IMR-90 (cell line): ENCODE measurements at regions not wholly inside any gene's neighbourhood (a gene's known extent, or its start where the extent isn't known, plus 50 kb on each side); places are given as distances from the start of the nearest gene placed in this dataset.

Experiments used
- ATAC-seq: fragments of 200-7000 bp; cut with Tn5 transposase; 2 replicates; pipeline ENCODE4 v1.9.1; 2020; ENCODE audit warnings: low read depth, mild to moderate bottlenecking, moderate library complexity
- BruUV-seq: library from RNA; stranded (reverse); fragments of 400-500 nt; replicated peaks from 2 replicates; lab custom pipeline; 2021; lab: Mats Ljungman, UMichigan
- CTCF ChIA-PET: fragments of 300-600 bp; formaldehyde crosslinking; extraction: SDS; loops from one replicate; lab custom pipeline; 2021; ENCODE audit warnings: antibody characterized with exemption; lab: Yijun Ruan, JAX
- POLR2A ChIA-PET: fragments of 300-600 bp; sonication (Branson Sonifier 250); formaldehyde crosslinking; loops from one replicate; lab custom pipeline; 2022; ENCODE audit warnings: antibody characterized with exemption; ENCODE audit not compliant: unreplicated experiment; lab: Charles Lee
- DNase-seq: peaks from one replicate; pipeline ENCODE4 v3.0.0; 2013
- H2AFZ ChIP-seq: replicated peaks from 2 replicates; pipeline ENCODE3; 2013; ENCODE audit warnings: low read length, mild to moderate bottlenecking; ENCODE audit not compliant: poor library complexity
- H2AK5ac ChIP-seq: 2 replicates; pipeline ENCODE4 v1.6.1; 2013; ENCODE audit warnings: low read depth, low read length, inconsistent platforms
- H2AK9ac ChIP-seq: replicated peaks from 2 replicates; pipeline ENCODE3; 2013; ENCODE audit warnings: mild to moderate bottlenecking, low read depth, low read length, moderate library complexity; ENCODE audit not compliant: poor library complexity
- H2BK120ac ChIP-seq: 2 replicates; pipeline ENCODE4 v1.6.1; 2013; ENCODE audit warnings: low read depth, low read length, inconsistent platforms
- H2BK15ac ChIP-seq: 3 replicates; pipeline ENCODE4 v1.6.1; 2013; ENCODE audit warnings: low read depth, low read length, inconsistent platforms
- H2BK20ac ChIP-seq: 2 replicates; pipeline ENCODE4 v1.6.1; 2013; ENCODE audit warnings: low read depth, mild to moderate bottlenecking, inconsistent platforms, low read length, moderate library complexity
- H2BK5ac ChIP-seq: 2 replicates; pipeline ENCODE4 v1.6.1; 2013; ENCODE audit warnings: mild to moderate bottlenecking, low read depth, low read length, inconsistent platforms; ENCODE audit not compliant: poor library complexity, severe bottlenecking
- H3K14ac ChIP-seq: replicated peaks from 2 replicates; pipeline ENCODE4 v1.6.1; 2013; ENCODE audit warnings: low read depth, low read length, inconsistent platforms
- H3K18ac ChIP-seq: 2 replicates; pipeline ENCODE4 v1.6.1; 2013; ENCODE audit warnings: low read depth, low read length, control low read depth
- H3K23ac ChIP-seq: 2 replicates; pipeline ENCODE4 v1.6.1; 2013; ENCODE audit warnings: low read depth, low read length, inconsistent platforms
- H3K27ac ChIP-seq: 2 replicates; pipeline ENCODE4 v1.5.1; 2013; ENCODE audit warnings: mild to moderate bottlenecking, control low read depth, low read length; ENCODE audit not compliant: insufficient read depth
- H3K27me3 ChIP-seq: 2 replicates; pipeline ENCODE4 v1.6.1; 2013; ENCODE audit warnings: low read length; ENCODE audit not compliant: control insufficient read depth, insufficient read depth
- H3K36me3 ChIP-seq: 2 replicates; pipeline ENCODE4 v1.6.1; 2013; ENCODE audit warnings: low read length, mixed read lengths; ENCODE audit not compliant: control insufficient read depth, insufficient read depth
- H3K4ac ChIP-seq: 2 replicates; pipeline ENCODE4 v1.6.1; 2013; ENCODE audit warnings: low read depth, low read length, inconsistent platforms
- H3K4me1 ChIP-seq: 2 replicates; pipeline ENCODE4 v1.6.1; 2013; ENCODE audit warnings: low read length, mixed read lengths; ENCODE audit not compliant: control insufficient read depth, insufficient read depth
- H3K4me2 ChIP-seq: 2 replicates; pipeline ENCODE4 v1.6.1; 2013; ENCODE audit warnings: low read depth, mild to moderate bottlenecking, control low read depth, low read length, moderate library complexity
- H3K4me3 ChIP-seq: 2 replicates; pipeline ENCODE4 v1.5.1; 2013; ENCODE audit warnings: low read depth, mild to moderate bottlenecking, control low read depth, low read length, moderate library complexity; ENCODE audit not compliant: insufficient read depth
- H3K56ac ChIP-seq: 2 replicates; pipeline ENCODE4 v1.6.1; 2013; ENCODE audit warnings: low read length, inconsistent platforms; ENCODE audit not compliant: insufficient read depth; ENCODE audit errors: extremely low read depth
- H3K79me1 ChIP-seq, 2 experiments: 2 replicates each; pipeline ENCODE4 v1.6.1; 2013; ENCODE audit warnings: low read length in 2 of 2, inconsistent platforms in 1 of 2, low read depth in 1 of 2
- H3K9ac ChIP-seq: 2 replicates; pipeline ENCODE4 v1.6.1; 2013; ENCODE audit warnings: low read depth, low read length, control low read depth
- H3K9me1 ChIP-seq: 2 replicates; pipeline ENCODE4 v1.6.1; 2013; ENCODE audit warnings: low read length, inconsistent platforms; ENCODE audit not compliant: insufficient read depth
- H3K9me3 ChIP-seq: 2 replicates; pipeline ENCODE4 v1.6.1; 2013; ENCODE audit warnings: low read length; ENCODE audit not compliant: control insufficient read depth, insufficient read depth
- H4K20me1 ChIP-seq: 2 replicates; pipeline ENCODE4 v1.6.1; 2013; ENCODE audit warnings: low read length, inconsistent platforms; ENCODE audit not compliant: insufficient read depth
- H4K5ac ChIP-seq: 2 replicates; pipeline ENCODE4 v1.6.1; 2013; ENCODE audit warnings: mild to moderate bottlenecking, low read depth, low read length, control low read depth
- H4K8ac ChIP-seq, 2 experiments: 2 replicates each; pipeline ENCODE4 v1.6.1; 2013; ENCODE audit warnings: low read depth in 2 of 2, low read length in 2 of 2, control low read depth in 1 of 2, inconsistent platforms in 1 of 2
- H4K91ac ChIP-seq: 2 replicates; pipeline ENCODE4 v1.6.1; 2013; ENCODE audit warnings: low read depth, low read length, inconsistent platforms; ENCODE audit not compliant: insufficient read depth
- BHLHE40 ChIP-seq: fragments of 150-350 bp; IDR thresholded peaks from 2 replicates; pipeline ENCODE4 v1.6.1; 2016; ENCODE audit warnings: mild to moderate bottlenecking, low read depth, low read length
- CEBPB ChIP-seq: IDR thresholded peaks from 2 replicates; pipeline ENCODE4 v1.6.1; 2012; ENCODE audit warnings: low read depth, low read length, improper control_type of control experiment
- CHD1 ChIP-seq: IDR thresholded peaks from 2 replicates; pipeline ENCODE4 v1.6.1; 2012; ENCODE audit warnings: low read depth, low read length, improper control_type of control experiment
- MAFK ChIP-seq: IDR thresholded peaks from 2 replicates; pipeline ENCODE4 v1.6.1; 2012; ENCODE audit warnings: low read depth, low read length, improper control_type of control experiment
- MAZ ChIP-seq: IDR thresholded peaks from 2 replicates; pipeline ENCODE4 v1.6.1; 2012; ENCODE audit warnings: low read depth, mild to moderate bottlenecking, low read length, improper control_type of control experiment, moderate library complexity, borderline replicate concordance
- MXI1 ChIP-seq: IDR thresholded peaks from 2 replicates; pipeline ENCODE4 v1.6.1; 2012; ENCODE audit warnings: low read depth, mild to moderate bottlenecking, low read length, moderate library complexity, borderline replicate concordance
- NFE2L2 ChIP-seq: fragments of 150-350 bp; IDR thresholded peaks from 2 replicates; pipeline ENCODE4 v1.6.1; 2016; ENCODE audit warnings: low read depth, mild to moderate bottlenecking, low read length
- POLR2A ChIP-seq: IDR thresholded peaks from 2 replicates; pipeline ENCODE4 v1.6.1; 2012; ENCODE audit warnings: mild to moderate bottlenecking, low read depth, low read length
- RAD21 ChIP-seq: IDR thresholded peaks from 2 replicates; pipeline ENCODE4 v1.6.1; 2012; ENCODE audit warnings: low read length, improper control_type of control experiment
- RFX5 ChIP-seq: IDR thresholded peaks from 2 replicates; pipeline ENCODE4 v1.8.0; 2012; ENCODE audit warnings: low read depth, mild to moderate bottlenecking, low read length, moderate library complexity
- SMC3 ChIP-seq: fragments of 150-350 bp; IDR thresholded peaks from 2 replicates; pipeline ENCODE4 v1.6.1; 2016; ENCODE audit warnings: low read depth, mild to moderate bottlenecking, antibody characterized with exemption, low read length, moderate library complexity
- USF2 ChIP-seq: fragments of 150-350 bp; IDR thresholded peaks from 2 replicates; pipeline ENCODE4 v1.6.1; 2017; ENCODE audit warnings: mild to moderate bottlenecking, antibody characterized with exemption, low read length, low read depth
- WGBS, 2 experiments: methylation state at CpG; one replicate each; pipeline versions ENCODE4 v1.1.5 to v1.1.7; 2013; ENCODE audit warnings: missing lambda C conversion rate in 2 of 2; ENCODE audit not compliant: insufficient read length in 1 of 2; ENCODE audit errors: extremely low coverage in 2 of 2; 5-methylcytosine and 5-hydroxymethylcytosine counted together
- dilution Hi-C: fragments of 300-500 bp; cut with HindIII; formaldehyde crosslinking; loops from one replicate; pipeline ENCODE4 v1.14.3; 2018; ENCODE audit warnings: low sequenced_read_pairs; ENCODE audit not compliant: unreplicated experiment
- in situ Hi-C: fragments of 300-500 bp; cut with MboI; formaldehyde crosslinking; loops from 3 replicates; pipeline ENCODE4 v1.14.3; 2019; ENCODE audit warnings: low sequenced_read_pairs, inconsistent platforms, mixed read lengths
- intact Hi-C: fragments of 100-400 bp; cut with micrococcal nuclease; formaldehyde crosslinking; loops from 2 replicates; pipeline ENCODE4 v1.10.0; 2022
- TF ChIP-seq, protein P1 (sequence below): conservative IDR thresholded peaks from 2 replicates; pipeline ENCODE4 v1.5.1; 2012; ENCODE audit warnings: mild to moderate bottlenecking, low read depth, low read length, improper control_type of control experiment
- TF ChIP-seq, protein P2 (sequence below): fragments of 150-350 bp; IDR thresholded peaks from 2 replicates; pipeline ENCODE4 v1.6.1; 2016; ENCODE audit warnings: low read depth, mild to moderate bottlenecking, low read length, moderate library complexity, borderline replicate concordance

- Histone ChIP-seq H2AK5ac (no peak overlapping the region), H3K27ac (no peak overlapping the region), H3K14ac (no peak overlapping the region), H2BK5ac (no peak overlapping the region), H3K4ac (no peak overlapping the region), H2BK15ac (no peak overlapping the region), H4K5ac (no peak overlapping the region), H2AFZ (no peak overlapping the region), H3K4me2 (no peak overlapping the region), H4K8ac (no peak overlapping the region), H3K4me3 (no peak overlapping the region), H3K79me1 (no peaks in the 10 kb centered on the region), H3K36me3 (no peaks in the 10 kb centered on the region), H4K20me1 (no peaks in the 10 kb centered on the region), H4K91ac (no peak overlapping the region), H2BK20ac (no peak overlapping the region), H3K18ac (no peak overlapping the region), H3K23ac (no peak overlapping the region), H2BK120ac (no peak overlapping the region), H3K9me3 (no peaks in the 10 kb centered on the region), H3K4me1 (no peaks in the 10 kb centered on the region), H3K56ac (no peak overlapping the region), H3K9me1 (no peaks in the 10 kb centered on the region), H3K27me3 (no peaks in the 10 kb centered on the region), H2AK9ac (no peak overlapping the region), H3K9ac (no peak overlapping the region)
- no TSS peak for BruUV-seq
- POLR2A ChIA-PET, result no interaction called here
- intact Hi-C loops, result no loop called here
- ATAC-seq (no peak), DNase-seq (no peak)
- TF ChIP-seq RAD21 (no peak), CEBPB (no peak), SMC3 (no peak), POLR2A (no peak), MXI1 (no peak), RFX5 (no peak), NFE2L2 (no peak), USF2 (no peak), CHD1 (no peak), BHLHE40 (no peak), MAZ (no peak), MAFK (no peak)
- TF ChIP-seq, protein P1, sequence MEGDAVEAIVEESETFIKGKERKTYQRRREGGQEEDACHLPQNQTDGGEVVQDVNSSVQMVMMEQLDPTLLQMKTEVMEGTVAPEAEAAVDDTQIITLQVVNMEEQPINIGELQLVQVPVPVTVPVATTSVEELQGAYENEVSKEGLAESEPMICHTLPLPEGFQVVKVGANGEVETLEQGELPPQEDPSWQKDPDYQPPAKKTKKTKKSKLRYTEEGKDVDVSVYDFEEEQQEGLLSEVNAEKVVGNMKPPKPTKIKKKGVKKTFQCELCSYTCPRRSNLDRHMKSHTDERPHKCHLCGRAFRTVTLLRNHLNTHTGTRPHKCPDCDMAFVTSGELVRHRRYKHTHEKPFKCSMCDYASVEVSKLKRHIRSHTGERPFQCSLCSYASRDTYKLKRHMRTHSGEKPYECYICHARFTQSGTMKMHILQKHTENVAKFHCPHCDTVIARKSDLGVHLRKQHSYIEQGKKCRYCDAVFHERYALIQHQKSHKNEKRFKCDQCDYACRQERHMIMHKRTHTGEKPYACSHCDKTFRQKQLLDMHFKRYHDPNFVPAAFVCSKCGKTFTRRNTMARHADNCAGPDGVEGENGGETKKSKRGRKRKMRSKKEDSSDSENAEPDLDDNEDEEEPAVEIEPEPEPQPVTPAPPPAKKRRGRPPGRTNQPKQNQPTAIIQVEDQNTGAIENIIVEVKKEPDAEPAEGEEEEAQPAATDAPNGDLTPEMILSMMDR, result no peak
- TF ChIP-seq, protein P2, sequence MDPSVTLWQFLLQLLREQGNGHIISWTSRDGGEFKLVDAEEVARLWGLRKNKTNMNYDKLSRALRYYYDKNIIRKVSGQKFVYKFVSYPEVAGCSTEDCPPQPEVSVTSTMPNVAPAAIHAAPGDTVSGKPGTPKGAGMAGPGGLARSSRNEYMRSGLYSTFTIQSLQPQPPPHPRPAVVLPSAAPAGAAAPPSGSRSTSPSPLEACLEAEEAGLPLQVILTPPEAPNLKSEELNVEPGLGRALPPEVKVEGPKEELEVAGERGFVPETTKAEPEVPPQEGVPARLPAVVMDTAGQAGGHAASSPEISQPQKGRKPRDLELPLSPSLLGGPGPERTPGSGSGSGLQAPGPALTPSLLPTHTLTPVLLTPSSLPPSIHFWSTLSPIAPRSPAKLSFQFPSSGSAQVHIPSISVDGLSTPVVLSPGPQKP, result no peak
- 0% methylated on average over 1 of the region's 2 CpGs; no CpG with 5 or more reads in 1 of the 2 experiments for WGBS, 2 experiments
- CTCF ChIA-PET, result no interaction called here
- dilution Hi-C loops, result no loop called here
- in situ Hi-C loops, result no loop called here
Measured at GRCh38 chr6:47905717-47906116, 123.9 kb downstream of the OPN5 start.
